AG08396 (cell line): ENCODE measurements at regions not wholly inside any gene's neighbourhood (a gene's known extent, or its start where the extent isn't known, plus 50 kb on each side); places are given as distances from the start of the nearest gene placed in this dataset.

Experiments
- DNase-seq: peaks from one replicate; pipeline ENCODE4 v3.0.0; 2012; ENCODE audit warnings: low spot score, mixed read lengths

DNA sequence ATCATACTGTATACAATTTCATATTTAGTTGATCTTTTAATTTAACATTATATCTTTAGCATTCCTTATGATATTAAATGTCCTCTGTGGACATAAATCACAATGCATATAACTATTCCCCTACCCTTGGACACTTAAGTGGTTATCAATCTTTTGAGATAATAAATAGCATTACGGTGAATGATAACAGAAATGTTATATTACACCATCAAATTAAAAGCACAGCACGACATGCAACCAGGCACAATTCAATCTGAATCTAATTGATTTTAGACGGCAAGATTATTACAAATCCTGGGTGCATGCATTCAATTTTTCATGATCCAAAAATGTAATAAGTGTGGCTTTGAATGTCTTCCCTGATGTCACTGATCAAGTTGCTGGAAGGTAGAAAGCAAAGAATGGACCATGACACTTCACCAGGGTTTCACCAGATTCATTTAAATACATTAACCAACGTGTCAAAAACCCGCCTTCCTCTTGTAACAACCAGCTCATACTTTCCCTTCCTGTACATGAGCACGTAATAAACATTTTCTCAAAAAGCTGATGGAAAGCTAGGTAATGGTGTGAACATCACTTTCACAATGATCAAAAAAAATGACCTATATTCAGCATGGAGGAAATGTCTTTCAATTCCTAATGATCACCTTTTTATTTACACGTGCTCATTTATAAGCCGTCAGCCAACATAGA is 513.7 kb upstream of the ID2 start:
- no peak for DNase-seq

DNA sequence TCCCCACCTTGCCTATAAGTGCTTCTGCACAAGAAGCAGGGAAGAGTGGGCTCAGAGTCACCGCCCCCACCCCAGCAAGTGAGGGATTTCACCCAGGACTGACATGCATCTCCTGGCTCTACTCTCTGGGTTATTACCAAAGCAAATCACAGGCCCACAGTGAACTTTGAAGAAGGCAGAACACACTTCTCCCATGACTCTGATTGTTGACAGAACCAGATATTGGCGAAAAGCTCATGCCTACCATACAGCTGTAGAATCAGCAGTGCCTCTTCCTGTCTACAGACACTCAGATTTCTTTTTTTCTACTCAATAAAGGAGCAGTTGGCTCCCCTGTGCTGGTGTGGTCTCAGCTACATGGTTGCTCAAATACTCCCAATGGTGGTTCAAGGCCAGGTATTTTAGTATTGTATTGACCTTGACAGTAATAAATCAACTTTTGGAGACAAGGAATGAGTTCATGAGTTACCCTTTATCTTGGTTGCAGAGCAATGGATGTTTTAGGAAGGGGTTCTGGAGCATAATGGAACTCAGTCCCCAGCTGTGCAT is 512.9 kb upstream of the ID2 start:
- no peak for DNase-seq

DNA sequence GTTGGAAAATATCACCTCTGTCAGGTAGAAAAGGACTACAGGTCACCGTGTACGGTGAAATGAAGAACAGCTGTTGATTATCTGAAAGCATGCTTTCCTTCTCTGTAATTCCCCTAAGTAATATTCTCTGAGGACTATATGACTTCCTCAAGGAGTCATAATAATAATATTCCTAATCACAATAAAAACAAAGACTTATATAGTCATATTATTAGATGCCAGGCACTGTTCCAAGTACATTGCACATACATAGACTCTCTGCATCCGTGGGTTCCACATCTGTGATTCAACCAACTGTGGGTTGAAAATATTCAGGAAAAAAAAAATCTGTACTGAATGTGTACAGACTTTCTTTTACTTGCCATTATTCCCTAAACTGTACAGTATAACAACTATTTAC is 512.4 kb upstream of the ID2 start:
- peak; percentile 41 for DNase-seq

DNA sequence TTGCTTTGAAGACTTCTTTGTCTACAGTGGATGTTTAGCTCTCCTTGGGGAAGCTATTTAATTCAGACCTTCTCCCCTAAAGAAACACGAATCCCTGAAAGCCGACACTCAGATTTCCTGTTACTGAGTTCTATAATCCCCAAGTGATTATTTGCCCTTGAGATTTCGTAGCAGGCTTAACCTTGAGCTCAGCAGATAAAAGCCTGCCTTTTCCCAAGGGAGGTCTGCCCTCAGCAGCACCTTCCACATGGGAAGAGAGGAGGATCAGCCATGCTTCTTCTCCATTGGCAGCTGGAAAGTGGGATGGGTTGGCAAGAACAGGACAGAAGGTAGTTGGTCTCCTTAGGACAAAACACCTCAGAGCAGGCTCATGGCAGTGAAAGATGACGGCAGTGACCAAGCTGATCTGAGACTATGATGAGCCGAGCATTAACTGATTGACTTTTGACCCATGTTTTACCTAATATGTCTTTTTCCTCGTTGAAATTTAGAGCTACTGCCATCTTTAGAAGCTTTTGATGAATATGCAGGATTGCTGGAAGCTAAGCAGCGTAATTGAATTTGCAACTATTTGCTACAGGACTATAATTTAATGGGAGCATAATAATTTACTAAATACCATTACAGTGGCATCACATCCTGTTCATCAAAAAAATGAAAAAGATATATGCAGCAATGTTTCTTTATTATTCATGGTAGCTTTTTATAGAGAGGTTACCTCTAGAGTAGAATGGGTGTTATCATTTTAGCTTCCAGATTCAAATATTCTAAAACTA is 511.1 kb upstream of the ID2 start:
- DNase-seq = no peak

DNA sequence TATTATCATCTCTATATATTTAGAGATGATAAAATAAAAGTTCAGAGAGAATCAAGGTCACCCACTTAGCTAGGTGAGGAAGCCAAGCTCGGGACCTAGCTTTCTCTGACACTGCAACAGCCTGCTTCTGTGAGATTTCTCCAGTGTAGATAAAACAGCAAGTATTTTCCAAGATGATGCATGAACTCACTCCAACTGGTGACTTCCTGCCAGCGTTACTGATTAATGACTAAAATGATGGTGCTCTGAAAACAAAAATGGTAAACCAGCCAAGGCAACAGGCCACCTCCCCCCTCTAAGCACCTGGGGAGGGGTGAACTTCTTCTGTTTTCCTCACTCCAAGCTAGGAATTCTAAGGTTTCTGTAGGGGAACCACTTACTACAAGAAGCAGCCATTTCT is 510.2 kb upstream of the ID2 start:
- no peak for DNase-seq

DNA sequence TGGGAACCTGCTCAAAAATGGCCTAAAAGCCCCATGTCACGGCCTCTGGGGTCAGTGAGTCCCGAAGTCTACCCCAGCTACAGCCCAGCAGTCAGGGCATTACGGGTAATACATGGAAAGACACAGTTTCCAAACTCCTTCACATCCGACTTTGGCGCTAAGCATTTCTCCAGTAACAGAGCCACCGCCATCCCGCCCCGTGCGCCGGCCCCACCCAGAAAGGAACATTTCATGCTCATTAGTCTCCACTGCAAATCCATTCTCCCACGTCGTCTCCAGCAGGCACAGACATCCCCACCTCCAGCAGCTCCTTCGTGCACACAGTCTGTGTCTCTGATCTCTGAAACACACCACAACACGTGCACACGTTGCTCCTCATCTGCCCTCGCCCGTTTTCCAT is 509.2 kb upstream of the ID2 start:
- DNase-seq = no peak

DNA sequence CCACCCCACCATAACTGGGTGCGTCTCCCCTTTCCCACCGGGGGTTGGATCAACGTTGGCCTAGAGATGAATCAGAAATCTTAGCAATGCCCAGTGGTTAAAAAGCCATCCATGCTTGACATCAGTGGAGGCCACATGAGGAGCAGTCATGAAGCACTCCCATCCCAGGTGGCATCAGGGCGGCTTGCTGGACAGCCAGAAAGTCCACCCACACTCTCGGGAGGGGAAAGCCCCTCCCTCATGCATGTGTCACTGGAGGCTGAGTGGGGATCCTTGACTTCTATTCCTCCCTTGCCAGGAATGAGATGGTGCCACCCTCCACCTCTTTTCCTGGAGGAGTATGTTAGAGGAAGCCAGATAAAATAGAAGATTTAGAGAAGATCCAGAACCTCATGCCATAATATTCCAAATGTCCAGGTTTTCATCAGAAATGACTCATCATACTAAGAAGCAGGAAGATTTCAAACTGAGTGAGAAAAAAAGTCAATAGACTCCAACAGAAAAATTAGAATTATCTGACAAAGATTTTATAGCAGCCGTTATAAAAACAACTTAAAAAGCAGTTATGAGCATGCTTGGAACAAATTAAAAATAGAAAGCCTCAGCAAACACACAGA is 507.1 kb upstream of the ID2 start:
- no peak for DNase-seq

DNA sequence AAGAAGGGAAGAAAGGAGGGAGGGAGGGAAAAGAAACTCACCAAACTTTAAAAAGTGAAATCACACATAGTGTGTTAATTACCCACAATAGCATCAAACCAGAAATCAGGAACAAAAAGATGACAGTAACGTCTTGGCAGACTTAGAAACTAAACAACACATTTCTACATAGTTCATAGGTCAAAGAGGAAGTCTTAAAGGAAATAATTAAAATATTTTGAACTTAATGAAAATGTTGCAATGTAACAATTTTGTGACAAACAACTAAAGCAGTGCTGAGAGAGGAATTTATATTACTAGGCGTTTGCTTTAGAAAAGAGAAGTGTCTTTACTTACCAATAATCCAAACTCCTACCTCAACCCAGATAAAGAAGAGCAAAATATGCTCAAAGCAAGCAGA is 505.0 kb upstream of the ID2 start:
- DNase-seq = no peak

DNA sequence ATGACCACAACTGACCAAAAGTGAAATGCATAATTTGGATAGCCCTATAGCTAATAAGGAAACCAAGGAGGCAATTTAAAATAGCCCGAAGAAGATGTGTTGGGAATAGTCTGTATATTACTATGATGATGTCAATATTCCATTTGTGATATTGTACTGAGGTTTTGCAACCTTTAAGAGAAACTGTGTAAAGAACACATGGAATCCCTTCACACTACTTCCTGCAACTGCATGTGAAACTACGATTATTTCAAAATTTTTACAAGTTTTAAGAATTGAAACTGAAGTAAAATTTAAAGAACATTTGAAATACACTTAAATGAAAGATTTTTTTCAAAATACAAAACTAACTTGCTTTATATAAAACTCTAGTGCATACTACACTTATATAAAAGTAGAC is 504.3 kb upstream of the ID2 start:
- no peak for DNase-seq

DNA sequence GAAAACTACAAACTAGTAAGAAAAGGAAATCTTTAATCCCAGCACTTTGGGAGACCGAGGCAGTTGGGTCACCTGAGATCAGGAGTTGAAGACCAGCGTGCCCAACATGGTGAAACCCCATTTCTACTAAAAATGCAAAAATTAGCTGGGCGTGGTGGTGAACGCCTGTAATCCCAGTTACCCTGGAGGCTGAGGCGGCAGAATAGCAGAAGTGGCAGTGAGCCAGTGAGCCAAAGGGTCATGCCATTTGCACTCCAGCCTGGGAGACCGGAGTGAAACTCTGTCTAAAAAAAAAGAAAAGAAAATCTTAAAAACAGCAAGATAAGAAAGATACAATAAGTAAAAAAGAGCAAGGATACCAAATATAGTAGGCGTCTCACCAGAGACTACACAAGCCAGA is 502.9 kb upstream of the ID2 start:
- DNase-seq = no peak

DNA sequence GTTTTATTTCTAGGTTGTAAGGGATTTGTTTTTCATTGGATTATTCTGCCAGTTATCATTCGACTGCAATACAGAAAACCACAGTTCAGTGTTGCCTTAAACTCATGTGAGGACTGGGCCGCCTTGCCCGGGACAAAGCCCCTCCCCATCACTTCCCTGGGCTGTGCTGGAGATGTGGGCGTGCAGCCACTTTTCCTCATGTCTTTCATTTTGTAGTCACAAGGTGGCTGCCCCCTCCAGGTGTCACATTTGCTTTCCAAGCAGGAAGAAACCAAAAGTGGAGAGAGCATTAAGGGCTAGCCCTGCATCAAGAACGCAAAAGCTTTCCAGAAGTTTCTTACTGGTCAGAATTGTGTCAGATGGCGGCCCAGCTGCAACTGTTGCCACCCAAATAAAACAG is 492.5 kb upstream of the ID2 start:
- no peak for DNase-seq

DNA sequence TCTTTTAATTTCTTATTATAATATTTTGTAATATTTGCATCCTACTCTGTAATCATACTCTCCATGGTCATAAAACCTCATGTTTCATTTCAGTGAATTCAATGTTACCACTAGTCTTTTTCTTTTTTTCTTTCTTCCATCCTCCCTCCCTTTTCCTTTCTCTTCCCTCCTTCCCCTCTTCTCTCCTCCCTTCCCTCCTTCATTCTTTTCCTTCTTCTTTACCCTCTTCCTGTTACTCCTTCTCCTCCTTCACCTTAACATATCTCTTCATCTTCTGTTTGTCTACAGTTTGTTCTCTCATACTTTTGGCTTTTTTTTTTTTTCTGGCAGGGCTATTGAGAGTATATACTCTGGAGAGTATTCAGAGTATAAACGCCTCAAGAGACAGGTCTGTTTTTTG is 491.6 kb upstream of the ID2 start:
- DNase-seq = no peak

DNA sequence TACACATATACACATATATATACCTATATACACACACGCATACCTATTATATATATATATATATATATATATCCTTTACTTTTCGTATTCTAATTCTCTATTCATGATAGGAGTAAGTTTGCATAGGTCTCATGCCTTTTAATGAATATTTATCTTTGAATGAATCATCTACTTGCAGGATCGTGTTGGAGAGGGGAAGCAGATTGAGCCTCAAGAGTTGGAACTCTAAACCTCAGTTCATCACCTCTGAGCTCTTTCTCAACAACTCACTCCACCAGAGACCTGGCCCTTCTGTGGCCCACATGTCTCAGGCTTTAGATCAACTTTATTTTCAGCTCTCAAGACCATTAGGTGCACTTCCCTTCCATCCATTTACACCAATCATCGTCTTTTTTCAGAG is 490.4 kb upstream of the ID2 start:
- no peak for DNase-seq

DNA sequence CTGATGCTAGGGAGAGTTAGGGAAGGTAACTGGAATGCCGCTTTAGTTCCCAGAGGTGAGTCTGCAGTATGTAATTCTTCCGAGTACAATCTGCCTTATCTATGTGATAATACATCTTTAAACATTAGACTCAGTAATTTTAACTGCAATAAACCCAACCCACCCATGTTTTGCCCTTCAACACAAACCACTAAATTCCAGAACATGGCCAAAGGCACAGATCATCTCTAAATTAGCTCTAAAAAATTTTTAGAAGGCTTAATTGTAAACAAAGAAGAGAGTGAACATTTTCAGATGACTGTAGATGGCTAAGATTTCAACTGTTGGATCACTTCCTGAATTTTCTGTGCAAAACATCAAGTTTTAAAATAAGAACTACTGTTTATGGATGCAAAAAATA is 488.7 kb upstream of the ID2 start:
- no peak for DNase-seq

DNA sequence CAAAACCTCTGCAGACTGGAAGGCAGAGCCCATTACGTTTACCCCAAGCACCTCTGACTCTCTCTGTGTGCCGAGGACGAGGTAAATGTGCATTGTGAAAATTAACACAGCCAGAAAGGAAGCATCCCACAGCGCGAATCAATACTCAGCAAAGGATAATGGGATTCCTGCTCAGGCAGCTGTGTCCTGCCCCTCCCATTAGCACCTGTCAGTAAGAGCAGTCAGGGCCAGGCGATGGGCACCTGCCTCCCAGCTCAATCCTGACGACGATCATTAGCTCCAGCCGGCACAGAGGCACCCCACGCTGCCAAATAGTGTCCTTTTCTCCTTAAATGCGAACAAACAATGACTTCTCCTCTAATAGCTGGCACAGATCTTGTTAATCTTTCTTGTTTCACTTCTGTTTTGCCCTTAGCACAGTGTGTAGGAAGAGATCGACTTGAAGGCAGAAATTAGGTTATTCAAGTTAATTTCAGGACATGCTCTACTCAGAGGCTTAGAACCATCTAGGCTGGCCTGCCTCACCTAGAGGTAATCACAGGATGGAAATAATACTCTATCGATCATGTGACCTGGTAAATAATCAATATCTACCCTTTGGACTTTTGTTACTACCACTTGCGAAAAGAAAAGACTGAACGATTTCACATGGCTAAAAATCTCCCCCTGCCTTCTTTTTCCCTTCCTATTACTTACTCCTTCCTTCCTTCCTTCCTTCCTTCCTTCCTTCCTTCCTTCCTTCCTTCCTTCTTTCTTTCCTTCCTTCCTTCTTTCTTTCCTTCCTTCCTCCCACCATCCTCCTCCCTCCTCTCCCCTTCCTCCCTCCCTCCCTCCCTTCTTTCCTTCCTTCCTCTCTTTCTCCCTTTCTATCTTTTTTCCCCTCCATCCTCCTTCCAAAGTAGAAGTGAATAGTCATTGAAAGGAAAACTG is 487.9 kb upstream of the ID2 start:
- DNase-seq = no peak

DNA sequence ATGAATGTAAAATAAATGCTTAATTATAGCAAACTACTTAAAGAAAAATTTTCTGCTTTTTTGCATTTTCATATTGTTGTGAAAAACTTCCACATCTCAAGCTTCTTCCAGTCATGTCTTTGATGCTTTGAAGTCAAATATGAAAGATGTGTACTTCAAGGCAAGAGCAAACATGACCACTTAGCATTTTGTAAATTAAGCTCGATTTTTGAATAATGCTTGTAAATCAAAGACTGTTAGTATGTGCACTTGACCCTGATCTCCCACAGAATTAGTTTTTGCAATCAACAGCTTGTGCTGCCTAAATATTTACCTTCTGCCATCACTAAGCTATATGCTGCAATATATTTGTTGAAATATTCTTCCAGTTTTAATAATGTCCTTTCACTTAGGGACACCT is 486.1 kb upstream of the ID2 start:
- no peak for DNase-seq

DNA sequence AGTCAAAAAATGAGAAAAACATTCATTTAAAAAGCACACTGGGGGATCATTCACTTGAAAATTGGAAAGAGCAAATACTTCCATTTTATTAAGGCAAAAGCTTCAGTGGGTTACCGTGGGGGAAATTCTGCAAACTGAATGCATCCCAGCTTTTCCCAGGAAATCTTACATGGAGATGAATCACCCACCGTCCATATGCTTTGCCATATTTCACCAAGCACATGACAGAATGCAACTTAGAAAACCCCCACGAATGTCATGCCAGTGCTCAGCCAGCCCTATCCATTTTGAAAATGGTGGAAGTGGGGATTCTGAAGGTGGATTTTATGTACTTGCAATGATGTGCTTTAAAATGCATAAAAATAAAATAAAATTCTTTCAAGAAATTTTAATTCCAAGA is 485.5 kb upstream of the ID2 start:
- no peak for DNase-seq

DNA sequence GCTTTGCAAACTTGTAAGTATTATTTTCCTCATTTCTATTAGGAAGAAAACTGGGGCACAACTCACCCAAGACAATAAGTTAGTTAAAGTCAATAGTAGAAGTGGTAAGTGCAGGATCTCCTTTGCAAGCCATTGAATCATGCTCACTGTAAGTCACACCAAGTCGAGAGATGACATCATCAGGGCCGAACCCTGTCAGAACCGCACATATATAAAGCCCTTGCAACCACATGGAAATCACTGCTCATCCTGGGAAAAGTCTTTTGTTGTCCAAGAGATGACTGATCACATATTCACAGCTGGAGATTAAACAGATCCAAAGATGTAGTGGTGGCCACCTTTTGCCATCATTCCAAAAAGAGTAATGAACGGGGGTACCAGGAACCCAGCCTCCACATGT is 484.8 kb upstream of the ID2 start:
- no peak for DNase-seq

DNA sequence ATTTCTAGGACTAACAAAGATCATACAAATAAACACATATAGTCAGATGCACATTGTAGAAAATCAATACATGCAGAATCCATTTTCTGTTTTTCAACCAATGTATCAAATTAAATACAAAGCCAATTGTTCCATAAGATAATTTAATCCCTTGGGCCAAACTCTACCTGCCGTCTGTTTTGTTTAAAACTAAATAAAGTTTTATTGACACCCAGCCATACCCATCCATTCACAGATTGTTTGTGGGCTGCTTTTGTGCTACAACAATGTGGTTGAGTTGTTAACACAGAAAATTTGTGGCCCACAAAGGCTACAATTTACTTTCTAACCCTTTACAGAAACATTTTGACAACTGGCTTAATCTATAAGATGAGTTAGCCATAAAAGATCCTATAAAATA is 484.0 kb upstream of the ID2 start:
- no peak for DNase-seq

DNA sequence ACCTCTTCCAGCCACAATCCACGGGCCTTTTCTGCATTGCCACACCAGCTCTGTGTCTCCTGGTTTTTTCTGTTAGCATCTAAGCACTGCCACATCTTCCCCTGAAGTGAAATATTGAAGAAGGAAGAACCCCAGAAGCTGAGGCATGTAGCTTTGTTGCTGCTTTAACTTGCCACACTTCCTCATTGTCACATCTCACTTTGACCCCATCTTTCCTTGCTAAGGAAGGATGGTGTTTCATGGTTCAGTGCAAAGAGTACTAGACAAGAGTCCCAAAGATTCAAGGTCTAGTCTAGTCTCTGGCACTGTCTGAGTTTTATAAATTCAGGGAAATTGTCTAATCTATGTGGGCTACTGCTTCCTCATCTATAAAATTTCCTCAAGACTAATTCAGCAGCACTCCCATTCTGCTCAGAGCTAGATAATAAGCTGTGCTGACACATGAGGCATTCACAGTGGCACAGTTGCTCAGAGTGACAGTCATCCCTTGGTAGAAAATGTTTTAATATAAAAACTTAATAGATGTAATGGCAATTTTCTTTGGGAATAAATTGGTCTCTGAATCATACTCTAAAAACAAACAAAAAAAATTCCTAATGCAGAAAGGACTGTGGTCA is 483.0 kb upstream of the ID2 start:
- no peak for DNase-seq

DNA sequence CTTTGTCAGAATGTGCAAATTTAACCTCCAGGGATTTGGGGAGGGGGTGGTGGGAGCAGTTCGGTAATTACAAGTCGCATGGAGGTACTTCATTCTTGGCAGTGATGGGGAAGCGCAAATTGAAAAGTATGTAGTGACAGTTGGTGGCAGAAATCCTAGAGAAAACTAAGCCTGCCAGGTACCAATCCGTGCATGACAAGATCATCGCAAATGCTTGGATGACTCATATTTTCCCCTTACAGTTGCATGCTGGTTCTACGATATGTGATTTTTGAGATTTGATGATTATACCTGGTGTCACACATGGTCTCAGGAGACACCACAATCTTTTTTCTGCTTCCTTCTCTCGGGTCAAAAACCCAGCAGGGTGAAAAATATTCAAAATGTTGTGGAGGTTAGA is 479.7 kb upstream of the ID2 start:
- DNase-seq = no peak

DNA sequence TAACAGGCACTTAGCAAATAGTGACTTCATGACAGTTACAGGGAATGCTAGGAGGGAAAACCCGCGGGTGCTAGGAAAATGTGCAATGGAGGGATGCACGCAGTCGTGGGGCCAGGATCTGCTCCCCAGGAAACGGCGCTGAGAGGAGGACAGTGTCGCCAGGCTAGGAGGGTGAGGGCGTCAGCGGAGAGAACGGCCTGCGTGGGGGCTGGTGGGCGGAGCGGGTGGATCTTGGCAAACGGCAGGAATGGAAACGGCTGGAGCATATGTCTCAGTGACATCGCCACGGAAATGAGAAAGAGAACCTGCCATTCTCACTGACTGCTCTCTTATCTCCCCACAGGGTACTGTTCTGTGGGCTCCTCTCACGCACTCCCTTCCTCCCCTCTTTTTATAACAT is 478.5 kb upstream of the ID2 start:
- DNase-seq = no peak
